Gastroesophageal sphincter (tissue), 3 donors: ENCODE measurements at regions not wholly inside any gene's neighbourhood (a gene's known extent, or its start where the extent isn't known, plus 50 kb on each side); places are given as distances from the start of the nearest gene placed in this dataset.

Source experiments
- EP300 ChIP-seq: sonication (generic); formaldehyde crosslinking; IDR thresholded peaks from one replicate; pipeline ENCODE4 v1.6.1; 2017; ENCODE audit warnings: antibody characterized with exemption, mild to moderate bottlenecking
- POLR2AphosphoS5 ChIP-seq: sonication (generic); formaldehyde crosslinking; IDR thresholded peaks from one replicate; pipeline ENCODE4 v1.6.1; 2017; ENCODE audit warnings: antibody characterized with exemption
- TF ChIP-seq, protein P1 (sequence below), 4 experiments: fragments of 200-600 bp in 2 of 4; fragments of 450-650 bp in 2 of 4; sonication (generic) in 1 of 4; IDR thresholded peaks; one replicate each; pipeline ENCODE4 v1.5.1; 2017 to 2019; ENCODE audit warnings: antibody characterized with exemption in 4 of 4, mild to moderate bottlenecking in 2 of 4, moderate library complexity in 2 of 4

DNA sequence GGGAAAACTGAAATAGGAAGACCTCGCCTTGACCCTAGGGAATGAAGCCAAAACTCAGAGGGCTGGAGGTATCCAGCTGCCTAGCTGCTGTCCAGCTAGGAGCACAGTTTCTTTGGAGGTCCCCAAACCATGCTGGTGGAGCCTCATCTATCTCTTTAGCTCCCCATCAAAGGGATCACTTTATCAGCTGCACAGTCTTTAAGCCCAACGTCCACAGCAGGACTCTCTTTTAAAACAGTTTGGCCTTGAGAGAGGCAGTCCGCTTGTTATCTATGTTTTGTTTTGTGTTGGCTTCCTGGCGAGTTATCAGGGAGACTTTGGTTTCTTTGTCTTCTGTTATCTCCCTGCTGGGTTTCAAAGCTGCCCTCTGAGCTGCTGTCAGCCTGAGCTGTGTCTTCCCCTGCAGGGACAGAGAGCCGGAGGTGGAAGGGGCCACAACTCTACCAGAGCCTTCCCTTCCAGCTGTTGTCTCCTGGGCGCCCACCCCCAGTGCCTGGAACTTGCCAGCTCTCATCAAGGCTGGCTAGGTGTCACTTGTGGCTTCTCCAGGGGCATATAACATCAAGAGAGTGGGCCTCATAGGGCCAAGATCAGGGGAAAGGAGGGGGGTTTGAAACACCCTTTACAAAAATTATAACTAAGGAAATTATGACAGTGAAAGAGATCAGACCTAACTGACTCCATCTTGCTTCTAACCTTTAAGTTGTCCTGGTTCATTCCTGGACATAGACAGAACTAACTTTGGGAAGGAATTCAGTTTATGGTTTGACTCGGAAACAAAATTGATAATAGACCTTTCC, 61.4 kb upstream of the C15orf39 start:
- no peak for TF ChIP-seq POLR2AphosphoS5
- TF ChIP-seq, protein P1, sequence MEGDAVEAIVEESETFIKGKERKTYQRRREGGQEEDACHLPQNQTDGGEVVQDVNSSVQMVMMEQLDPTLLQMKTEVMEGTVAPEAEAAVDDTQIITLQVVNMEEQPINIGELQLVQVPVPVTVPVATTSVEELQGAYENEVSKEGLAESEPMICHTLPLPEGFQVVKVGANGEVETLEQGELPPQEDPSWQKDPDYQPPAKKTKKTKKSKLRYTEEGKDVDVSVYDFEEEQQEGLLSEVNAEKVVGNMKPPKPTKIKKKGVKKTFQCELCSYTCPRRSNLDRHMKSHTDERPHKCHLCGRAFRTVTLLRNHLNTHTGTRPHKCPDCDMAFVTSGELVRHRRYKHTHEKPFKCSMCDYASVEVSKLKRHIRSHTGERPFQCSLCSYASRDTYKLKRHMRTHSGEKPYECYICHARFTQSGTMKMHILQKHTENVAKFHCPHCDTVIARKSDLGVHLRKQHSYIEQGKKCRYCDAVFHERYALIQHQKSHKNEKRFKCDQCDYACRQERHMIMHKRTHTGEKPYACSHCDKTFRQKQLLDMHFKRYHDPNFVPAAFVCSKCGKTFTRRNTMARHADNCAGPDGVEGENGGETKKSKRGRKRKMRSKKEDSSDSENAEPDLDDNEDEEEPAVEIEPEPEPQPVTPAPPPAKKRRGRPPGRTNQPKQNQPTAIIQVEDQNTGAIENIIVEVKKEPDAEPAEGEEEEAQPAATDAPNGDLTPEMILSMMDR (IDR thresholded peaks at IDR 0.05), result no peak
- TF ChIP-seq EP300, result no peak
